ENCODE measurements at regions not wholly inside any gene's neighbourhood (a gene's known extent, or its start where the extent isn't known, plus 50 kb on each side); places are given as distances from the start of the nearest gene placed in this dataset.
"Not testable (repeated sequence)": the region's sequence is repeated elsewhere in the genome, so short reads cannot be mapped to it uniquely, and the experiment has no call there.

DNA sequence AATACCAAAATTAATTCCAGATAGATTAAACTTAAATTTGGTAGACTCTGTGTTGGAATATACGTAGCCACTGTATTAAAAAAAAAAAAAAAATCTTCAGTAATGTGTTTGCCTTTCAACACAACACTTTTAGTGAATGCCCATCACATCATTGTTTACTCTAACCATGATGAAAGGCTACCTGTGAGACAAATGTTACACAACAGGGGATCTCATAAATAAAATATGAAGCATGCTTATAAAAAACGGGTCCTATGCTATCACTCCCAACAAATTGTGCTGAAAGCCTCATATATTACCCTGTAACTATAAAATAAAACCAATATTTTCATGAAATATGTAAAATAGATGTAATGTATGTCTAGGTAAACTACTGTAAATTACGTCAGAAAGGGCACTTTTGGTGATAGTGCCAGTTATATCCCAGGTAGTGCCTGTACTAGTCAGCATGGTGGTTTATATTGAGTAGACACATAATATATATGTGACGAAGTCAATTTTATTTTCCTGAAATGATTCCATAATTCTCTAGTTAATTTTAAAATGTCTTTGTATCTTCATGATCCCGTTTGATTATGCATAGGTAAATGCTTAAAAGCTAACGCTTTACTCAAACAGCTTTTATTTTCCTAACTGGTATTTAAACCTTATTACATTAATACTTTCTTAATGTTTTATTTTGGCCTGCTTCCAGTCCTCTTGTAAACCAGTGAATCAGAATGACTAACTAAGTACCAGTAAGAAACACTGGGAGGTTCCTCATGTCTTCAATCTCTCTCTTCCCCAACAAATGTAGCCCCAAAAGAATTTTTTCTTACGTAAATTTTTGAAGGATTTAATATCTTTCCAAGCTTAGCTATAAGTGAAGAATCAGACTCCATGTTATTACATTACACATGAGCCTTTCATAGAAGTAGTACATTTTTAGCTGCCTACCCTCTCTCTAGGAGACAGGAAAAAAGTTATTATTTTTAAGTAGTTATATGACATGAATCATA, 420.3 kb downstream of the GABRG2 start:
- no peak for DNase-seq

DNA sequence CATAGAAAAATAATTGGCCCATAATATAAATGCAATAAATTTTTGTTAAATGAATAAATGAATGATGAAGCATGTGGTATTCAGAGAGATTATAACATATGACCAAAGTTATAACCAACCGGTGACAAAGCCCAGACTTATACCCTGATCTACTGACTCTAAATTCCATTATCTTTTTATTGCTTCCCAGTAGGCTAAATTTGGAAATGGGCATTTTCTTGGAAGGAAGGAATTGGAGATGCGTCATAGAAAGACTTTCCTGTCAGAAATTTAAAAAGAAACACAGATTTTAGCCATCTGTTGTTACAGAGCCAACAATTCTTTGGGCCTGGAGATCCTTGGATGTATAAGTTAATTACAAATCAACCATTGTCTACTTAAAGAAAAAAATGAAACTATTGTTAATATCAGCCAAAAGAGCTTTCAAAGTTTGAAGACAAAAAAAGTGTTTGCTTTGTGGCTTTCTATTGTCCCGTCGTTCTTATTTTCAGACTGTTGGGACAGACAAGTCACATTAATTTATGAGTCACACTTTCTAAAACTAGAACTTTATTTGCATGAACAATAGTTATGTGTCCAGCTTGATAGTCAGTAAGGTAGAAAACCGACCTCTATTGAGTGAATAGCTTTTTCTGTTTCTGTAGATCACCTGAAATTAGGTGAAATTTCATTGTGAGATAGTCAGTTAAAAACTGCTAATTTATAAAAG, 428.7 kb downstream of the GABRG2 start:
- DNase-seq = no peak

DNA sequence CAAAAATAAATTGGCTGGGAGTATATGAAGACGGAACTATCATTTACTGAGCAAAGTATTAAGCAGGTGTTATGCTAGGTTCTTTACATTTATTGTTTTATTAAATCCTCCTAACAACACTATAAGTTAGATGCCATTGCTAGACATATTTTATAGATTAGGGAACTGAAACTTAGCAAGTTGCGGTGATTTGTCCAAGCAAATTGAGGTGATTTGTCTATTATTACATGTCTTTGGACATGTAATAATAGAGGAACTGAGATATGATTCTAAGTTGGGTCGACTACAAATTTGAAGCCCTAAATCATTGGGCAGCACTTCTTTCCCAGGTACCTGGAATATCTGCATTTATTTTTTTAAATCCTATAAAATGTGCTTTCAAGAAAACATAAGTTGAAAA, 429.9 kb downstream of the GABRG2 start:
- DNase-seq = no peak

DNA sequence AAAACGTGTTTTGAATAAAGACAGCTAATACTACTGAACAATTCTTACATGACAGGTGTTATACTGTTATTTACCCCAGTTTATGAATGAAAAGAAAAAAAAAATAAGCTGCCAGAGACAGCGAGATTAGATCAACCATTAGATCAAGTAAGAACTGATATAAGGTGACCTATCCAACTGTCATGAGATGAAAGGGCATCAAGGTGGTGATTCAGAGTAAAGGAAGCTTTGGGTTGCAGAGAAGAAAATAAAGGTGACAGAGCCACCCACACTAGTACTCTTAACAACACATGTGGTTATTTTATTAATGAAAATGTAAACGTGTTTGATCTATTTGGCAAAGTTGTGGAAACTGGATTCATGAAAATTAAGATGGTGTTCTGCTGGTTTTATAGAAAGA, 435.2 kb downstream of the GABRG2 start:
- DNase-seq = no peak

DNA sequence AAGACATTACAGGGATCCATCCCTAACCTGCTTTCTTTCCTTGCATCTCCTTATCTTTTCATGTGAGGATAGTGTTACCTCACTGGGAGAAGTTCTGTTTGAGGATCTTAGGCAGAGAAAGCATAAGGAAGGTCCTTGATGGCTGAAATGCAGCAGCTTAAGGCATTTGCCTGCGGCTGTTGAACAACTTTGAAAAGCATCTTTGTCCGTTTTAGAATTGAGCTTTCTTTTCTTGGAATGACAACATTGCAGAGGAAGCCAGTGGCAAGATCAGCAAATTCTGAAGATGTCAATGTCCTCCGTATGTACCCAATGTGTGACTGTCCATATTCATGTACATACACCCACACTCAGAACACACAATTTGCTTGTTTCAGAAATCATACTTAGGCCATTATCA, 436.2 kb downstream of the GABRG2 start:
- DNase-seq = no peak

DNA sequence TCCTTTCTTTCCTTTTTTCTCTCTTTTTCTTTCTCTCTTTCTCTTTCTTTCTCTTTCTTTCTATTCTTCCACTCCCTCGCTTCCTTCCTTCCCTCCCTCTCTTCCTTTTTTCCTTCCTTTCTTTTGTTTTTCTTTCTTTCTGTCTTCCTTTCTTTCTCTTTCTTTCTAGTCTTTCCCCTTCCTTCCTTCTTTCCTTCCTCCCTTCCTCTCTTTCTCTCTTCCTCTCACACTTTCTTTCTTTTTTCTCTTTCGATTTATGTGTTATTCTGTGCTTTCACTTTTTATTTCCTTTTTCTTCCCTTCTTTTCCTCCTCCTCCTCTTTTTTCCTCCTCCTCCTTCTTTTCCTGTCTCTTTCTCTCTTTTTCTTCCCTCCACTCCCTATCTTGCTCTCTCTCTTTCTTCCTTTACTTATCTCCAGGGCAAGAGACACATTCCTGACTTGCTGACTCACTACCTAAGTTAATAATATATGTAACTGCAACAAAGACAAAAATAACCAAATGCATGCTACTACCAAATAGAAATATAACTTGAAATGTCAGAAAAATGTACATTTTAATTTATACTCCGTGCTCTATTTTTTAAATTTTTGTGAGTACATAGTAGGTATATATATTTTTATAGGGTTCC, 445.5 kb downstream of the GABRG2 start:
- DNase-seq = no peak

DNA sequence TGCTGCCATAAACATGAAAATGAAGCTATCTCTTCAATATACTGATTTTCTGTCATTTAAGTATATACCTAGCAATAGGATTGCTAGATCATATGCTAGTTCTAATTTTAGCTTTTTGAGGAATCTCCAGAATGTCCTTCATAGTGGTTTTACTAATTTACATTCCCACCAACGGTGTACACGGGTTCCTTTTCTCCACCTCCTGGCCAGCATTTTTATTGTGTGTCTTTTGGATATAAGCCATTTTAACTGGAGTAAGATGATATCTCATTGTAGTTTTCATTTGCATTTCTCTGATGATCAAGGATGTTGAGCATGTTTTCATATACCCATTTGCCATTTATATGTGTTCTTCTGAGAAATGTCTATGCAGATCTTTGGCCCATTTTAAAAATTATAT, 446.5 kb downstream of the GABRG2 start:
- DNase-seq = no peak

DNA sequence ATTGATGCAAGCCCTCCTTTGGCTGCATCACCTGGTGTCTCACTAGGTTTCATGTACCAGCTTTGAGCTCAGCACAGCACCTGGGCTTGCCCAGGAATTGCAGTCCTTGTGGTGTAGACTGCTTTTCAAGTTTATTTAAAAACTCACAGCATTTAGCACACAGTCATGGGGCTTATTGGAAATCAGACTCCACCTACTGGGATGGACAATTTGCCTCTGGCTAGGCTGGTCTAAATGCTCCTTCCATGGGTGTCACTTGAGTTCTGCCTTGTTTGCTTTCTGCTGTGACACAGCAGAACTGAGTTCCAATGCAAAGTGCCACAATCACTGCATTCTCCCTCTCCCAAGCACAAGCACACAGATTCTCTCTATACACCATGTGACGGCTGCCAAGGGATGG, 453.3 kb downstream of the GABRG2 start:
- DNase-seq = no peak

DNA sequence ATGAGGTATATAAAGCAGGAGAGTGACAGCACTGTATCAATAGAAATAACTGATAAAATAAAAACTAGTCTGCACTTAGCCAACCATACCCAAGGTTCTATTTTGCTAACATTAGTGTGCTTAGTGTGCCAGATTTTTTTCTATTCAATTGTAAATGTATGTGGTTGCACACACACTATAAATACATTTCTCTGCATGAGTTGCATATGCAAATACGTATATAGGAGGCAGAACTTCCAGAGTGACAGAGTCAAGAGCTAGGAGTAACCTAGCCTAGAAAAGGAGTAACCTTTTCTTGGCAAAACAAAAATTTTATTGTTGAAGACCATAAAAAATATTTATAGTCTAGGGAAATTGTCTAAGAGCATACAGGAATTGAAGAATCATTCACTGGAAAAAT, 461.6 kb downstream of the GABRG2 start:
- no peak for DNase-seq

DNA sequence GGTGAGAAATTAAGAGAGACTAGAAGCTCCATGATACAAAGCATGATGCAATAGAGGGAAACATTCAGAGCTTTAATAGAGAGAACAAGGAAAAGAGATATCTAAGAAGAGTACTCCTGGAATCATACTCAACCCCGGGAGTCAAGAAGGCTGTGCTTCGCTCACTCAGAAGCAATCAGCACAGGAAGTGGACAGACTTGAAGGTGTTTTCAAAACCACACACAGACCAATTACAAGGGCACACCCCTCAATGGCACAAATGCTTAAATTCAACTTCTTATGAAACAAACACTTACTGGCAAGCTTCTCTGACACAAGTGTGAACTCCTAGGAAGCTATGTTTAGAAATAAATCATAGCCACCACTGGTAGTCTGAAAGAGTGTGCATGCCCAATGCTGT, 462.3 kb downstream of the GABRG2 start:
- no peak for DNase-seq

DNA sequence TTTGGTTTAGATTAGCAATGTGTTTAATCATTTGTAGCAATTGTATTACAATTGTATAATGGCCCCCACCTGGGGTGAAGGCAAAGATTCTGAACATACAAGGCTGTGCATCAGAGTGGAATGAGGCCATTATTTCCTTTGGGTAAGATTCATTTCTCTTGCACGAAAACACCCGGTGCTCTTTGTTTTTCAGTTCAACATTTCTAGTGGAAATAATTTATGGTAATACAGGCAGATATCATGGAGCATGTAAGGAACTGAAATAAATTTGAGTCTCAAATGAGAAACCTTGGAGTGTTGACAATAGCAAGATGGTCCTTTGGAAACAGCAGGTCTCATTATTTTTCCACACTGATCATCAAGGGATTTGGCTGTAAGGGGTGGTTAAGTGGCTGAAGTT, 475.9 kb downstream of the GABRG2 start:
- no peak for DNase-seq

DNA sequence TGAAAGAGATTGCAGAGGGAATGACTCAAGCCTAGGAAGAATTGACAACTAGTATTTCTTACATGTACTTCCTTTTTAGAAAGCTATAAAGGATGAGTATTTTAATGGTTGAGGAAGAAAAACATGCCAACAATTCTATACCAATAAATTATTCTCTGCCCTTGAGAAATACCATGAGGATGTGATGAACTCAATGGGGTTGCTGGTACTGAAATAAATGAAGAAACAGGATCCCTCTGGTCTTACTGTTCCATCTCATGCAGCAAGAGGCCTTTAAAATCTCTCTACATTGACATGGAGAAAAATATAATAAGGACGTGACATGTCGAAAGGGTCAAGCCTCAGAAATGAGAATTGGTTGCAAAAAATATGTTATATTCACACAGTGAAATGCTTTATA, 477.3 kb downstream of the GABRG2 start:
- no peak for DNase-seq

DNA sequence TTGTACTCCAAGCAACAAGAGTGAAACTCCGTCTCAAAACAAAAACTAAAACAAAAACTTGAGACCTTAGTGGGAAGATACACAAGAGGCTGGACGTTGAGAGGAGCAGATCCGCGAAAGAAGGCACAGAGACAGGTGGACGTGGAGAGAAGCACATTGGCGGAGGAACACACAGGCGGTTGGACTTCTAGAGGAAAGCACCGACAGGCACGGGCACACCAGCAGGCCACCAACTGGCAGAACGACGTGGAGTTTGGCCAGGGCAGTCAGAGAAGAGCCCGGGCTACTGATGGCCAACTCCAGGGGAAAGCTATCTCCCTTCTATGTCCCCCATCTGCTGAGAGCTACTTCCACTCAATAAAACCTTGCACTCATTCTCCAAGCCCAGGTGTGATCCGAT, 482.7 kb downstream of the GABRG2 start:
- DNase-seq = no peak

DNA sequence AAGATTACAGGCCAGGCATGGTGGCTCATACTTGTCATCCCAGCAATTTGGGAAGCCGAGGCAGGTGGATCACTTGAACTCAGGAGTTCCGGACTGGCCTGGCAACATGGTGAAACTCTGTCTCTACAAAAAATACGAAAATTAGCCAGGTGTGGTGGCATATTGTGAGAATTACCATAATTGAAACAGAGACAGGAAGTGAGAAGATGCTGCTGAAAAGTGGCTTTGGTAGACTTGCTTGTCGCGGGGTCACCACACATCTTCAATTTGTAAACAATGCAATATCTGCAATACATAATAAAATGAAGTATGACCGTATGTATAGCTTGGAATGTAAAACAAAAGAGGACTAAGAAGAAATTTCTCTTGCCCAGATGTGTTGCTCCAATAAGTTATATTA, 490.5 kb downstream of the GABRG2 start:
- DNase-seq = no peak

DNA sequence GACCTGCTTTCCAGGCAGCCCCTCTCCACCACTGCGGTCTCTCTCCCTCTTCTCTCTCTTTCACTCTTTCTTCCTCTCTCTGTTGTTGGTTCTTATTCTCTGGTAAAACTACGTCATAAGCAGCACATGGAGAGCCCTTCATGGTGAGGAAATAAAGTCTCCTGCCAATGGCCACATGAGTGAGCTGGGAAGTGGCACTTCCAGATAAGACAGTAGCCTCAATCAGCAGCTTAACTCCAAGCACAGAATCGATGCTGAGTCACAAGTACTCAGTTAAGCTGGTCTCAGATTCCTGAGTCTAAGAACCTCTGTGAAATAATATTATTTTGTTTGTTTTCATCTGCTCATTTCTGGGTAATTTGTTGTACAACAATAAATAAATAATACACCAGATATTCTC, 500.1 kb downstream of the GABRG2 start:
- DNase-seq = no peak

DNA sequence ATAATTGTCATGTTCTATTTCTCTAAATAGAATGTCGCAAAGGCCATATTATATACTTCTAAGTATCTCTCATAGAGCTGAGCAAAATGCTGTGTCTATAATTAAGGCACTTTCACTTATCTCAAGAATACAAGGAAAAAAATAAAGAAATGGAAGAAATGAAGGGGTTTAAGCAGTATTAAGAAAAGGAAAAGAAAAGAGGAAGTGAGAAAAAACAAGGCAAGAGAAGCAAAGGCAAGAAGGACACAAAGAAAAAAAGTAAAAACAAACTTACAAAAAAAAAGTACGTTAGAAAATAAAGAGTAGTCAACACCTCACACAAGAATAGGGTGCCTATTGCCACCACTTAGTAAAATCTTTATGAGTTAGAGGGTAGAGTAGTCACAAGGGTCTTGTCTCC, 506.2 kb downstream of the GABRG2 start:
- no peak for DNase-seq

DNA sequence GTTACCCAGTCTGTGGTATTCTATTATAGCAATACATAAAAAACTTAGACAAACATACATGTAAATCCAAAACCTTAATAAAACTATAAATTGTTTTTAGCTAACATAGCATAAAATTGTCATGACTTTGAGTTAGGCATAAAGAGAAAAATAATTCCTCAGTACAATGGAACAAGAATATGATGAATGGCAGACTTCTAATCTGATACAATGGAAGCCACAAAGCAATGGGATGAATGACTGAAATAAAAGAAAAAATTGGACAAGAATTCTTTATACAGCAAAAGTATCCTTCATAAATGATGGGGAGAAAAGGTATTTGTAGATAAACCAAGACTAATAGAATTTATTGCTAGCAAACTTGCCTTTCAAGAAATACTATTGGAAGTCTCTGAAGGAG, 524.2 kb downstream of the GABRG2 start:
- DNase-seq = no peak

DNA sequence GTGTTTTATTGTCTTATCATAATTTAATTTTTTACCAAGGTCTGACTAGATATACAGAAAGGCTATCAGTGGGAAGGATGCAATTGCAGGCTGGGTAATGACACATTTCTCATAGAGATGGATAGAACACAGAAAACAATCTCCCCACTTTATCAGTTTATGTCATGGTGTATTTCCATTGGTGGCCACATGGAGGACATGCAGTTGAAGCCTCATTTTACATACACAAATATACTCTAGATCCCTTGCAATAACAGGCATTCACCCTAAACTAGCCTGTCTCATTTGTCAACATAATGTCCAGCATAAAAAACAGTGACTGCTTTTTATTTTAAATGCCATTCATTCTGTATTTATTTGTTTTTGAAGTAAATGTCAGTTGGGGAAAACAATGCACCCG, 526.3 kb downstream of the GABRG2 start:
- no peak for DNase-seq

DNA sequence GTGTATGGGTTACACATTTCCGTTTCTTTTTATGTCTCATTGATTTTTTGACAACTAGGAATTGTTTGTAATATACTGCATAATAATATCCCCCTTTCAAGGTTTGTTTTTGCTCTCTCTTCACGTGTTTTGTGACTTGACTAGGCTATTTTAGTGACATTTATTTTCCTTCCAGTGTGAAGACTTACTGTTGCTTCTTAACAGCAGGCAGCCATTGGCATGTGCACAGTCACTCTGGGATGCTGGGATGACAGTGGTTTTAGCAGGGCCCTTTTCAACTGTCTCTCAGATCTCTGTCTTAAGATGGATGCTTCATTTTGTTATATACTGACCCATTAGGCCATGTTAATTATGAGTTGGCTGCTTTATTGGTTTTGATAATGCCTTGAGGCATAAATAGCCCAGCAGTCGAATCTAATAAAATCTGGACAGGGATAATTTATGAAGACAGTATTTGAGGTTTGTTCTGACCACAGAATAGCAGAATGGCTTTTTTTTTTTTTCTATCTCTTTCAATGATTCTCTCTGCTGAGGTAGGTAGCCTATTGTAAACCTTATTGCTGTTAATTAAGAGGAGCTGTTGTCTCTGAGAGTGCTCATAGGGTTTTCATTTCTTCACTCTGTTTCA, 536.0 kb downstream of the GABRG2 start:
- DNase-seq = no peak

DNA sequence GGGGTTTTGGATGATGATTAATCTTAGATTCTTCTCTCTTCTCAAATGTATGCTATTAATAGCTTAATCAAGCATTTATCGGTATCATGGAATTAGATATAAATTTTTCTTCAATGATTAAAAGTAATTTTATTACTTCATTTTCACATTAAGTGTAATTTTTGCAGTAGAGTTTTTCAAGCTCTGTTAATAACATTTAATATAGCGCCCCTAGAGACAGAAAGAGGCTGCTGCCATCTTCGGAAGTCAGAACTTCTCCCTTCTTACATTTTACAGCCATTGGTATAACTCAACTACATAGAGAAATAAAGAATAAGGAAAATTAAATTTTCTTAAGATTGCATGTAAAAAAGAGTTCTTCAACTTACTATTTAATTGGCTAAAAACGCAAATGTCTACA, 540.3 kb downstream of the GABRG2 start:
- DNase-seq = no peak

DNA sequence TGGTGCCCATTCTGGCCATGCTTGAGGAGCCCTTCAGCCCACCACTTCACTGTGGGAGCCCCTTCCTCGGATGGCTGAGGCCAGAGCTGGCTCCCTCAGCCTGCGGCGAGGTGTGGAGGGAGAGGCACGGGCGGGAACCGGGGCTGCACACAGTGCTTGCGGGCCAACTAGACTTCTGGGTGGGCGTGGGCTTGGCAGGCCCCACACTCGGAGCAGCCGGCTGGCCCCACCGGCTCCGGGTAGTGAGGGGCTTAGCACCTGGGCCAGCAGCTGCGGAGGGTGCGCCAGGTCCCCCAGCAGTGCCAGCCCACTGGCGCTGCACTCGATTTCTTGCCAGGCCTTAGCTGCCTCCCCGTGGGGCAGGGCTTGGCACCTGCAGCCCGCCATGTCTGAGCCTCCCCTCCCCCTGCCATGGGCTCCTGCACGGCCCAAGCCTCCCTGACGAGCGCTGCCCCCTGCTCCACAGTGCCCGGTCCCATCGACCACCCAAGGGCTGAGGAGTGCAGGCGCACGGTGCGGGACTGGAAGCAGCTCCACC, 554.2 kb downstream of the GABRG2 start:
- DNase-seq = not testable (repeated sequence)

DNA sequence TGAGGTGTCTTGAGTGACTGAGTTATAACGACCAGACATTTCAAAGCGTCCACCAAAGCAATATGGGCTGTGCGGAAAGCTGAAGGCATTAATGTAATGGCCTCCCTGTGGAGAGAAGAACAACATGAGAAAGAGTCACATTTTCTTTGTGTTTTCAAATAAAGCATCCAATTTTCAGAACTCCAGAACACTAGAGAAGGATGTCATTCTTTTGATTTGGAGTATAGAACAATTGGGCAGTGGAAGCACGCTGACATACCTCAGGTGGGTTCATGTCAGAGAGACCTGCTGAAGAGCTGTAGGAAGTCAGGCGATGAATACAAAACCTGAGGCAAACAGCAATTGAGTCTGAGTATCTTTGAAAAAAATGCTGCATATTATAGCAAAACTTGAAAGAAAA, 556.5 kb downstream of the GABRG2 start:
- DNase-seq = no peak

DNA sequence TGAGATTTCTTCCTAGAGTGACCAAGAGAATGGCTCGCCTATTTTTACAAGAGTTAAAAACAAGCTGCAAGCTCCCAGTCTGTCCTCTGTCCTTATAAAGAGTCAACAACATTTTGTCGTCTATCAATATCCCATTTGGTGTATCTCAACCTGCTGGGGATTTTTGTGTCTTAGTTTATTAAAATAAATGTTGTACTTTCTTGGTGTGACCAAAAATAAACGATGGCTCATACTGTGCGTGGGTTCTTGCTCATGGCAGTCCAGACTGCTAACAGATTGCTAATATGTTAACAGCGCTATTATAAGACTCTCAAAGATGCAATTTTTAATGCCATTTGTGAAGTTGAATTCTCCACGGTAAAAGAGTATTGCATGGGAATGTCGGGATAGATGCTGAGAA, 569.9 kb downstream of the GABRG2 start:
- DNase-seq = no peak

All from NCI-H1930 (cell line).